ENCODE measurements at regions not wholly inside any gene's neighbourhood (a gene's known extent, or its start where the extent isn't known, plus 50 kb on each side); places are given as distances from the start of the nearest gene placed in this dataset.

DNA sequence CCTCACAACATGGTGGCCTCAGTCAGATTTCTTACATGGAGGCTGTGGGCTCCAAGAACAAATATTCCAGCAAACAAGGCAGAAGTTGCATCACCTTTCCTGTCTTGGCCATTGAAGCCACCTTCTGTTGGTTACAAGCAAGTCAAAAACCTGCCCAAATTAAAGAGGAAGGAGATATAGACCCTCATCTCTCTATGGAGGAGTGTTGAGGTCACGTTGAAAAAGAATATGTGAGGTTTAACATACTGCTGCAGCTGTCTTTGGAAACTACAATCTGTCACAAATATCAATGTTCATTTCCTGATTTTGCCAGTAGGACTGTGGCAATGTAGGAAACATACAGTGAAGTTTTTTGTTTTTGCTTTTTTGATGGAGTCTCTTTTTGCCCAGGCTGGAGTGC, 211.4 kb downstream of the COPRS start:
- TF ChIP-seq POLR2A (IDR thresholded peaks at IDR 0.05) (no peak), POLR2AphosphoS5 (IDR thresholded peaks at IDR 0.05) (no peak)
- TF ChIP-seq, protein P1, sequence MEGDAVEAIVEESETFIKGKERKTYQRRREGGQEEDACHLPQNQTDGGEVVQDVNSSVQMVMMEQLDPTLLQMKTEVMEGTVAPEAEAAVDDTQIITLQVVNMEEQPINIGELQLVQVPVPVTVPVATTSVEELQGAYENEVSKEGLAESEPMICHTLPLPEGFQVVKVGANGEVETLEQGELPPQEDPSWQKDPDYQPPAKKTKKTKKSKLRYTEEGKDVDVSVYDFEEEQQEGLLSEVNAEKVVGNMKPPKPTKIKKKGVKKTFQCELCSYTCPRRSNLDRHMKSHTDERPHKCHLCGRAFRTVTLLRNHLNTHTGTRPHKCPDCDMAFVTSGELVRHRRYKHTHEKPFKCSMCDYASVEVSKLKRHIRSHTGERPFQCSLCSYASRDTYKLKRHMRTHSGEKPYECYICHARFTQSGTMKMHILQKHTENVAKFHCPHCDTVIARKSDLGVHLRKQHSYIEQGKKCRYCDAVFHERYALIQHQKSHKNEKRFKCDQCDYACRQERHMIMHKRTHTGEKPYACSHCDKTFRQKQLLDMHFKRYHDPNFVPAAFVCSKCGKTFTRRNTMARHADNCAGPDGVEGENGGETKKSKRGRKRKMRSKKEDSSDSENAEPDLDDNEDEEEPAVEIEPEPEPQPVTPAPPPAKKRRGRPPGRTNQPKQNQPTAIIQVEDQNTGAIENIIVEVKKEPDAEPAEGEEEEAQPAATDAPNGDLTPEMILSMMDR (IDR thresholded peaks at IDR 0.05) = no peak
